T-helper 2 cell treated with Interferon-gamma antibody and Interleukin-4, amounts not matched to agents 5 μg/mL and 100 μg/mL, for 36 hours (primary cell): ENCODE measurements at regions not wholly inside any gene's neighbourhood (a gene's known extent, or its start where the extent isn't known, plus 50 kb on each side); places are given as distances from the start of the nearest gene placed in this dataset.
"Not testable (repeated sequence)": the region's sequence is repeated elsewhere in the genome, so short reads cannot be mapped to it uniquely, and the experiment has no call there.

Experiments used
- DNase-seq: peaks from one replicate; pipeline ENCODE4 v3.0.0; 2021; ENCODE audit warnings: low spot score
- H3K27ac Mint-ChIP-seq: one replicate; pipeline ENCODE4 v1.8.0; 2021; ENCODE audit warnings: mild to moderate bottlenecking, mixed read lengths
- H3K27me3 Mint-ChIP-seq: one replicate; pipeline ENCODE4 v1.8.0; 2021; ENCODE audit warnings: low read depth, mixed read lengths
- H3K36me3 Mint-ChIP-seq: one replicate; pipeline ENCODE4 v1.8.0; 2021; ENCODE audit warnings: low read depth, mixed read lengths
- H3K4me1 Mint-ChIP-seq: one replicate; pipeline ENCODE4 v1.8.0; 2021; ENCODE audit warnings: low read depth, mixed read lengths
- H3K4me3 Mint-ChIP-seq: one replicate; pipeline ENCODE4 v1.8.0; 2022; ENCODE audit warnings: mild to moderate bottlenecking, moderate library complexity, mixed read lengths
- H3K9me3 Mint-ChIP-seq: one replicate; pipeline ENCODE4 v1.8.0; 2021; ENCODE audit warnings: mixed read lengths

DNA sequence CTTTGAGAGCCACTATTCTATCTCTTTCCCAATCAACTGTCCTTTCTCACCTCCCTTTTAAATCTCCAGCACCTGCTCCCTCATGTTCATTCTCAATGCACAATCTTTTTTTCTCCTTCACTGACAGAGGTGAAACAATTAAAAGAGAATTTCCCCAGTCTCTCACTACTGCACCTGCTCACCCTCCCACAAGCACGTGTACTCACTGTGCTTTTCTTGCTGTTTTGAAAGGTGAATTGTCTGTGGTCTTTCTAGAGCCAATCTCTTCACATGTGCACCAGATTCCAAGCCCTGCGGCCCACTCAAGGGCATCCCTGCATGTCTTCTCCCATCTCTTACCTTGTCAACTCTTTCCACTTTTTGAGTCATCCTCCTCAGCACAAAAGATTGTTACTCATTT, 95.8 kb downstream of the SPDYE17 start:
- H3K27ac Mint-ChIP-seq, H3K9me3 Mint-ChIP-seq, H3K4me1 Mint-ChIP-seq, H3K4me3 Mint-ChIP-seq, DNase-seq, H3K36me3 Mint-ChIP-seq: not testable (repeated sequence)
- peaks cover 10% of the 10 kb centered on the region for H3K27me3 Mint-ChIP-seq

DNA sequence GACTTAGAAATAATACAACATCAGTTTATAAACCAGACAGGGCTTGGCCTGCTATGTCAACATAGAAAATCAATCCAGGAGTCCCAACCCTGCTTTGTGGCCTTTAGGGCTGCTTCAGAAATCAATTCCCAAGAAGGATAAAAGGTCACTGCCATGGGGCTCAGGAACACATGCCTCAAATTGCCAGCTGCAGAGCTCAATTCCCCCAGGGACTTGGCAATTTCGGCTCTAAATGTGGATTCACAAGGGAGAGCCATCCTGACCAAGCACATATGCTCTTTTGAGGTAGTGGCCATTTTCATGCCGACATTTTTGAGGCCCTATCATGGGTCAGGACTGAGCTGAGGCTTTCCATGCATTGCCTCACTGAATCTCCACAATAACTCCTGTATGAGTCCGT, 97.5 kb downstream of the SPDYE17 start:
- not testable (repeated sequence) for H3K4me1 Mint-ChIP-seq, H3K27me3 Mint-ChIP-seq, DNase-seq, H3K4me3 Mint-ChIP-seq, H3K36me3 Mint-ChIP-seq, H3K9me3 Mint-ChIP-seq, H3K27ac Mint-ChIP-seq

DNA sequence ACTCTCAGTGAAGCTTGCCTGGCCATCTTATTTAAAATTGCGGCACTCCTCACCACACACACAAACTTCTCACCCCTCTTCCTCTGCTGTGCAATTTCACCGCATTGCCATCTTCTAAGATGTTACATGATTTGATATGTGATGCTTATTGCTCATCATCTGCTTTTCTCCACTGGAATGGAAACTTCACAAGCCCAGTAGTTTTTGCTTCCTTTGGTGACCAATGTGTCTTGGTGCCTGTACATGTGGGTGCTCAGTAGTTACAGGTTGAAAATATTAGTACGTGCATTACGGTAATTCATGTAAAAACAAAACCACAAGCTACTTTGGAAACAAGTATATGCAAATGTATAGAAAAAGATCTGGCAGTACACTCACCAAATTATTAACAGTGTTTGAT, 99.2 kb downstream of the SPDYE17 start:
- H3K4me3 Mint-ChIP-seq, H3K27ac Mint-ChIP-seq, DNase-seq, H3K36me3 Mint-ChIP-seq, H3K4me1 Mint-ChIP-seq, H3K9me3 Mint-ChIP-seq: not testable (repeated sequence)
- peaks cover 14% of the 10 kb centered on the region for H3K27me3 Mint-ChIP-seq

DNA sequence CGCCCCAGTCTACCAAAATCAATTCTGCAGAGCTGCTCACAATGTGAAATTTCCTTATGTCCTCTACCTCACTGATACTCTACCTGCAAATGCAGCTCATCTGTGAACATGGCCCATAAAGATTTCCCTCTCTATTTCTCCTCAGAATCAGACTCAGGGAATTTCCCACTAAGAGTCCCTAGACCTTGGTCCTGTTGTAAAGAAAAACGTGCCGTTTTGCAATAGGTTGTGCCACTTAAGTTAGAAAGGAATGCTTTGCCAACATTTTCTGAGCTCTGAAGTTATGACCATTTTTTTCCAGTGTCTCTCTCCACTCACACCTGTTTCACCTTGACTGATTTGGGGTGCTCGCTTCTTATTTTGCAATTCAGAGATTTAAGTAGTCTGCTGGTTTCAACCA, 100.7 kb downstream of the SPDYE17 start:
- not testable (repeated sequence) for H3K36me3 Mint-ChIP-seq, H3K9me3 Mint-ChIP-seq, H3K4me1 Mint-ChIP-seq, H3K27ac Mint-ChIP-seq, H3K4me3 Mint-ChIP-seq, DNase-seq
- H3K27me3 Mint-ChIP-seq: peaks cover 20% of the 10 kb centered on the region

- H3K4me1 Mint-ChIP-seq, DNase-seq, H3K27ac Mint-ChIP-seq, H3K9me3 Mint-ChIP-seq, H3K4me3 Mint-ChIP-seq, H3K36me3 Mint-ChIP-seq: not testable (repeated sequence)
- peaks cover 20% of the 10 kb centered on the region for H3K27me3 Mint-ChIP-seq
Measured at GRCh38 chr7:76930416-76930815, 101.7 kb downstream of the SPDYE17 start.

DNA sequence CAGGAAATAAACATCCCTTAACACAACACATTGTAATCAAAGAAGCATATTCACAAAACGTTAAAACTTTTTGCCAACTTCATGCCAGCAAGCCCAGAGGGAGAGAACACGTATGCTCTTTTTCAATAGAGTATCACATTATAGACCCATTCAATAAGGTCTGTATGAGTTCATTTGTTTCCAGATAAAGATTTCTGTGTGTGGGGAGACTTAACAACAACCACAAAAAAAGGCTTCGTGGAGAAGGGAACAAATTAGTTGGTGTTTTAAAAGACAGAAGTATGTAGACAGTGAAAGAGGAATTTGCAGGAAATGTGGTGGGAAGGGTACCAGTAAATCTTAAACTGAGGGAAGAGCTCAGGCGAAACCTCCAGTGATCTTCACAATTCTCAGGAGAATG, 103.4 kb downstream of the SPDYE17 start:
- peaks cover 28% of the 10 kb centered on the region for H3K27me3 Mint-ChIP-seq
- not testable (repeated sequence) for H3K36me3 Mint-ChIP-seq, DNase-seq, H3K27ac Mint-ChIP-seq, H3K9me3 Mint-ChIP-seq, H3K4me1 Mint-ChIP-seq, H3K4me3 Mint-ChIP-seq

DNA sequence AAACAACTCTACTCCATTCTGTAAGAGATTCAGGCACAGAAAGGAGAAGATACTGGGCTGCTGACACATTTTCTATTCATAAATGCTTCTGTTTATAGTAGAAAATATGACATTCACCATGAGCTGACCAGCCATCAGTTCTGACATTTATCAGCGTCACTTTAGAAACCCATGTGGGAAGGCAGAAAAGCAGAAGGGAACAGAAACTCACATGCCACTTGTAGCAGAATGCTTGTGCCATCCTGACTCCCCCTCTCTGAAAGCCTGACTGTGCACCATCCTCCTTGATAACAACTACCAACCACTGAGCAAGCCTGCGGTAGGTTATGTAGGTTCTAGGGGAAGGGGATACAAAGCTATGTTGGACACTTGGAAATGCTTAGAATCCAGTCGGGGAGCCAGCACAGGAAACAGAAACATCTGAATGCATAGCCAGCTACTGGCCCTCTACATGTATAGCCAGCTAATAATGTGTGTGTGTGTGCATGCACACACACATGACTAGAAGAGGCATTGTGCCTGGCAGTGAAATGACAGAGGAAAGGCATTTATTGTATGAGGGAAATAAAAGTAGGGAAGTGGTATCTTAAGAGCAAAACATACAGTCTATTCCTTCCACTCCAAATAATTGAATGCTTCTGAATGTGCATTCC, 104.3 kb downstream of the SPDYE17 start:
- H3K36me3 Mint-ChIP-seq, H3K27ac Mint-ChIP-seq: not testable (repeated sequence)

DNA sequence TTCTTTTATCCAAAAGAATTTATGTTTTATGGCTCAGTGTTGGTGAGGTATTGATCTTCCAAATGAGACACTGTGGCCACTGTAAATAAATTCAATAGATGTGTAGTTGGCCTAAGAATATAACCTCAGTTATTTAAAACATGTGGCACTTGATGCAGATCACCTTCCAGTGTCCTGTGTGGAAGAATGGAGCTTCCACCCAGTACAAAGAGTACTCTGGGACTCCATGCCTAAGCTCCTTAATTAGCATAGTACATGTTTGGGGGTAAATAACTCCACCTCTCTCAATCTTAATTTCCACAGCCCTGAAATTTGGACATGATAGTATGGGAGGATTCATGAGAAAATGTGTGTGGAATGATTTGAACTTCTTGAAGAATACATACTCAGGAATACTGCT, 105.7 kb downstream of the SPDYE17 start:
- not testable (repeated sequence) for H3K4me1 Mint-ChIP-seq, H3K36me3 Mint-ChIP-seq, H3K4me3 Mint-ChIP-seq, H3K9me3 Mint-ChIP-seq, DNase-seq, H3K27ac Mint-ChIP-seq
- H3K27me3 Mint-ChIP-seq: peaks cover 30% of the 10 kb centered on the region

More for the DNA sequence above, 104.3 kb downstream of the SPDYE17 start:
- not testable (repeated sequence) for DNase-seq, H3K4me3 Mint-ChIP-seq, H3K9me3 Mint-ChIP-seq, H3K4me1 Mint-ChIP-seq
- H3K27me3 Mint-ChIP-seq: peaks cover 27% of the 10 kb centered on the region

- H3K27ac Mint-ChIP-seq, H3K4me1 Mint-ChIP-seq, H3K9me3 Mint-ChIP-seq: not testable (repeated sequence)
Measured at GRCh38 chr7:76924756-76925155, 107.4 kb downstream of the SPDYE17 start.

DNA sequence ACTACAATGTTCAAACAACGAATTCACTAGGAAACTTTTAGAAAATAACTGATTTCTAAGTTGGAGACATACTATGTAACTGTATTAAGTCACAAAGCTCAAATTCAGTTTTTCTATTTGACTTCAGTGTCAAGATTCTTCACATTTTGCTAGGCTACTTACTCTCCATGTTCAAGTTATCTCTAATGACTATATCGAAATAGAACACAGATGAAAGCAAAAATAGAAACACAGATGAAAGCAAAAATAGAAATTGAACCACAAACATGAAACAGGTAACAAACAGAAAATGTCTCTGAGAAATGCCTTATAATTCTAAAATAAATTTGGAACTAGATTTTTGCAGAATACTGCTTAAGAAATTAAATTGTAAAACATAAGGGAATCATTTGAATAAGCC, 113.5 kb downstream of the SPDYE17 start:
- not testable (repeated sequence) for DNase-seq, H3K27ac Mint-ChIP-seq, H3K9me3 Mint-ChIP-seq, H3K4me3 Mint-ChIP-seq, H3K27me3 Mint-ChIP-seq, H3K36me3 Mint-ChIP-seq, H3K4me1 Mint-ChIP-seq

More at GRCh38 chr7:76924756-76925155, 107.4 kb downstream of the SPDYE17 start:
- not testable (repeated sequence) for DNase-seq, H3K4me3 Mint-ChIP-seq, H3K36me3 Mint-ChIP-seq
- peaks cover 30% of the 10 kb centered on the region for H3K27me3 Mint-ChIP-seq

- H3K9me3 Mint-ChIP-seq, H3K27me3 Mint-ChIP-seq, H3K4me3 Mint-ChIP-seq, H3K36me3 Mint-ChIP-seq, H3K27ac Mint-ChIP-seq, H3K4me1 Mint-ChIP-seq, DNase-seq: not testable (repeated sequence)
Measured at GRCh38 chr7:76914361-76914760, 117.8 kb downstream of the SPDYE17 start.

DNA sequence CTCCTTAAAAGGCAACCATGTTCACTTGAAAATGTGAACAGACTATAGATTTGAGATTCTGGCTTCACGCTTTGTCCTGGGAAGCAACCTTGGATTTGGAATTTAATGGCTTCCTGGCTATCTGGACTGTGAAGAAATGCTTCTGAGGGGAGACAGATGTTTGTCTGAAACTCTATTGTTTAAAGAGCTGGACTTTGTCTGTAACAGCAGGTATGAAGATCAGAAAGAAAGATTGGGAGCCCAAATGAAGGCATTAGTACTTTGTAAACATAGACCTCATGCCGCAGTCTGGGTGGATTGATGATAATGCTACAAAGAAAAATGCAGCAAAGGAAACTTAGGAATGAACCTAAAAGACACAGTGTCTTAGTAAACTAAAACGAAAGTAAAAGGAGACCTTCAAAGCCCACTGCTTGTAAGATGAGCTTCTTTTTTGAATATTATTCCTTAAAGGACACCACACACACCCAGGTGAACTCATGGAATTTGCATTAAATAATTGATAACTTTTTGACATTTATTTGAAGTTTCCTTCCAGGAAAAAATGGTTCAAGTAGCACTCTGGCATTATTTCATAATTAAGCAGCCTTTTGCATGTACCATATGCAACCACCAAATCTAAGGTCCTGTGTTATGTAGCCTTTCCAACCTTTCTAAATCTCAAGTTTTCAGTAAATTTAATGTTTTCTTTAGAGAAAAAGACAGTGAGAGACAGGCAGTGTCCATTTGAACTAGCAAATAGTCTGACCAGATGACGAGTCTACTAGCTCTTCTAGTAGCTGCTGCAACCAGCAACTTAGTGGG, 119.9 kb downstream of the SPDYE17 start:
- H3K9me3 Mint-ChIP-seq, DNase-seq, H3K27me3 Mint-ChIP-seq, H3K4me1 Mint-ChIP-seq, H3K27ac Mint-ChIP-seq, H3K36me3 Mint-ChIP-seq: not testable (repeated sequence)
- peak overlapping the region; percentile 37 for H3K4me3 Mint-ChIP-seq

GRCh38 chr7:76904688-76905087, 127.5 kb downstream of the SPDYE17 start:
- H3K27me3 Mint-ChIP-seq, DNase-seq, H3K4me3 Mint-ChIP-seq, H3K4me1 Mint-ChIP-seq, H3K9me3 Mint-ChIP-seq, H3K27ac Mint-ChIP-seq, H3K36me3 Mint-ChIP-seq: not testable (repeated sequence)

DNA sequence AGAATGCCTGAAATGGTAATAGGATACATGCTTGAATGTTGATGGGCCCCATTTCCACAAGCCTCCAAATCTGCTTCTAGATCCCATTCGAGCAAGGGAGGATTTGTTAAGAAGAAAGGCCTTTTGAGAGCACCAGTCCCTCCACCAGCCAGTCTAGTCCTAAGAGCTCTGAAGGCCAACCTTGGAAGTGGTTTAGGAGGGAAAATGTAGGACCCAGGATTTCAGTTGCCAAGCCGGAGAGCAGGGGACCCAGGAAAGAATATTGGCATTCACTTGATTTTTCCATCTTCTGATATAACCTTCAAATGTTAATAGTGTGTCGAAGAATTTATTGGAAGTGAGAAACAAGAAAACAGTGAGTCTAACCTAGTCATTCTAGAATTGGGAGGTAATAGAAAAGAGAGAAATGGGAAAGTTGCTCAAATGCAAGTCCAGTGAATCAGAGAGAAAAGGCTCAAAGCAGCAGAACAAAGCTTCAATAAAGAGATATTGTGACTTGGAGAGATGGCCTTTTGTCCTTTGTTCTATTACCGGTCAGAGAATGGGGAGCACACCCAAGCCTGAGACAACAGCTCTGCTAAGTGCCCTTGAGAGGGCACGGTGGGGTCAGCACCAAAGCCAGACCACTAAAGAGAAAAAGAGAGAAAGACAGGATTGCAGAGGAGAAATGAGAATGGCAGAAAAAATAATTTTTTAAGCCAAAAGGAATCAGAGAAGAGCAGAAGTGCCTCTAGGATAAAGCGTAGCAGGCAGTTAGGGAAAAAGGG, 130.0 kb downstream of the SPDYE17 start:
- not testable (repeated sequence) for H3K27ac Mint-ChIP-seq, DNase-seq, H3K36me3 Mint-ChIP-seq, H3K9me3 Mint-ChIP-seq, H3K4me1 Mint-ChIP-seq, H3K27me3 Mint-ChIP-seq, H3K4me3 Mint-ChIP-seq
